GM18517 (cell line): ENCODE measurements at regions not wholly inside any gene's neighbourhood (a gene's known extent, or its start where the extent isn't known, plus 50 kb on each side); places are given as distances from the start of the nearest gene placed in this dataset.

ENCODE experiments used
- ATAC-seq: cut with Tn5 transposase; IDR thresholded peaks from one replicate; pipeline ENCODE4 v1.9.1; 2021; ENCODE audit warnings: mild to moderate bottlenecking, moderate library complexity; ENCODE audit not compliant: unreplicated experiment

- ATAC-seq, result no peak
Observed at GRCh38 chr13:22693691-22694090, 487.1 kb upstream of the SGCG start.

GRCh38 chr13:22696433-22696832 is 484.3 kb upstream of the SGCG start:
- ATAC-seq, result no peak

GRCh38 chr13:22698467-22698866 is 482.3 kb upstream of the SGCG start:
- no peak for ATAC-seq

GRCh38 chr13:22700246-22700887 is 480.4 kb upstream of the SGCG start:
- no peak for ATAC-seq

GRCh38 chr13:22703601-22704209 is 477.1 kb upstream of the SGCG start:
- no peak for ATAC-seq

- no peak for ATAC-seq
Observed at GRCh38 chr13:22707946-22708345, 472.8 kb upstream of the SGCG start.

GRCh38 chr13:22717036-22717435 is 463.7 kb upstream of the SGCG start:
- no peak for ATAC-seq

- no peak for ATAC-seq
Observed at GRCh38 chr13:22726726-22727125, 454.1 kb upstream of the SGCG start.

GRCh38 chr13:22735011-22735995 is 445.5 kb upstream of the SGCG start:
- no peak for ATAC-seq

- no peak for ATAC-seq
Observed at GRCh38 chr13:22736084-22736767, 444.6 kb upstream of the SGCG start.

- no peak for ATAC-seq
Observed at GRCh38 chr13:22736768-22737092, 444.0 kb upstream of the SGCG start.

GRCh38 chr13:22738357-22738756 is 442.4 kb upstream of the SGCG start:
- no peak for ATAC-seq

- ATAC-seq, result no peak
Observed at GRCh38 chr13:22740264-22740663, 440.5 kb upstream of the SGCG start.

- ATAC-seq, result no peak
Observed at GRCh38 chr13:22744688-22745452, 435.9 kb upstream of the SGCG start.

GRCh38 chr13:22748866-22749577 is 431.8 kb upstream of the SGCG start:
- no peak for ATAC-seq

GRCh38 chr13:22749626-22750025 is 431.2 kb upstream of the SGCG start:
- no peak for ATAC-seq

- ATAC-seq, result no peak
Observed at GRCh38 chr13:22757530-22758120, 423.2 kb upstream of the SGCG start.

- no peak for ATAC-seq
Observed at GRCh38 chr13:22758245-22758644, 422.5 kb upstream of the SGCG start.

GRCh38 chr13:22761709-22762108 is 419.1 kb upstream of the SGCG start:
- ATAC-seq, result no peak

- no peak for ATAC-seq
Observed at GRCh38 chr13:22765547-22765946, 415.2 kb upstream of the SGCG start.
